PFSK-1 (cell line): ENCODE measurements at regions not wholly inside any gene's neighbourhood (a gene's known extent, or its start where the extent isn't known, plus 50 kb on each side); places are given as distances from the start of the nearest gene placed in this dataset.

ENCODE experiments used
- FOXP2 ChIP-seq: optimal IDR thresholded peaks from 2 replicates; pipeline ENCODE3; 2011; ENCODE audit warnings: borderline replicate concordance, control low read depth, inconsistent platforms; ENCODE audit not compliant: insufficient read depth; ENCODE audit errors: extremely low read length, extremely low read depth
- POLR2AphosphoS5 ChIP-seq: IDR thresholded peaks from 2 replicates; pipeline ENCODE4 v1.6.1; 2012; ENCODE audit warnings: low read depth, mild to moderate bottlenecking, control low read depth, low read length, moderate library complexity
- SIN3A ChIP-seq: IDR thresholded peaks from 2 replicates; pipeline ENCODE4 v1.6.1; 2012; ENCODE audit warnings: mild to moderate bottlenecking, low read length, moderate library complexity, borderline replicate concordance; ENCODE audit not compliant: insufficient read depth
- TAF1 ChIP-seq: IDR thresholded peaks from 2 replicates; pipeline ENCODE4 v1.6.1; 2012; ENCODE audit warnings: low read length, control low read depth, borderline replicate concordance; ENCODE audit not compliant: insufficient read depth
- TF ChIP-seq, protein P1 (sequence below), 2 experiments: IDR thresholded peaks; 2 replicates each; pipeline versions ENCODE4 v1.6.1 to v1.8.0; 2011 to 2012; ENCODE audit warnings: low read depth in 2 of 2, low read length in 2 of 2, control low read depth in 1 of 2, inconsistent platforms in 1 of 2, mild to moderate bottlenecking in 1 of 2, moderate library complexity in 1 of 2; ENCODE audit not compliant: insufficient read depth in 1 of 2

- TF ChIP-seq POLR2AphosphoS5 (no peak), SIN3A (no peak), TAF1 (no peak), FOXP2 (no peak)
- TF ChIP-seq, protein P1, sequence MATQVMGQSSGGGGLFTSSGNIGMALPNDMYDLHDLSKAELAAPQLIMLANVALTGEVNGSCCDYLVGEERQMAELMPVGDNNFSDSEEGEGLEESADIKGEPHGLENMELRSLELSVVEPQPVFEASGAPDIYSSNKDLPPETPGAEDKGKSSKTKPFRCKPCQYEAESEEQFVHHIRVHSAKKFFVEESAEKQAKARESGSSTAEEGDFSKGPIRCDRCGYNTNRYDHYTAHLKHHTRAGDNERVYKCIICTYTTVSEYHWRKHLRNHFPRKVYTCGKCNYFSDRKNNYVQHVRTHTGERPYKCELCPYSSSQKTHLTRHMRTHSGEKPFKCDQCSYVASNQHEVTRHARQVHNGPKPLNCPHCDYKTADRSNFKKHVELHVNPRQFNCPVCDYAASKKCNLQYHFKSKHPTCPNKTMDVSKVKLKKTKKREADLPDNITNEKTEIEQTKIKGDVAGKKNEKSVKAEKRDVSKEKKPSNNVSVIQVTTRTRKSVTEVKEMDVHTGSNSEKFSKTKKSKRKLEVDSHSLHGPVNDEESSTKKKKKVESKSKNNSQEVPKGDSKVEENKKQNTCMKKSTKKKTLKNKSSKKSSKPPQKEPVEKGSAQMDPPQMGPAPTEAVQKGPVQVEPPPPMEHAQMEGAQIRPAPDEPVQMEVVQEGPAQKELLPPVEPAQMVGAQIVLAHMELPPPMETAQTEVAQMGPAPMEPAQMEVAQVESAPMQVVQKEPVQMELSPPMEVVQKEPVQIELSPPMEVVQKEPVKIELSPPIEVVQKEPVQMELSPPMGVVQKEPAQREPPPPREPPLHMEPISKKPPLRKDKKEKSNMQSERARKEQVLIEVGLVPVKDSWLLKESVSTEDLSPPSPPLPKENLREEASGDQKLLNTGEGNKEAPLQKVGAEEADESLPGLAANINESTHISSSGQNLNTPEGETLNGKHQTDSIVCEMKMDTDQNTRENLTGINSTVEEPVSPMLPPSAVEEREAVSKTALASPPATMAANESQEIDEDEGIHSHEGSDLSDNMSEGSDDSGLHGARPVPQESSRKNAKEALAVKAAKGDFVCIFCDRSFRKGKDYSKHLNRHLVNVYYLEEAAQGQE (IDR thresholded peaks at IDR 0.05; ENCODE audit: insufficient read depth in 1 of 2, low read depth in 2 of 2, low read length in 2 of 2): no peak
Measured at GRCh38 chr5:133690746-133691145, 78.4 kb upstream of the FSTL4 start.

DNA sequence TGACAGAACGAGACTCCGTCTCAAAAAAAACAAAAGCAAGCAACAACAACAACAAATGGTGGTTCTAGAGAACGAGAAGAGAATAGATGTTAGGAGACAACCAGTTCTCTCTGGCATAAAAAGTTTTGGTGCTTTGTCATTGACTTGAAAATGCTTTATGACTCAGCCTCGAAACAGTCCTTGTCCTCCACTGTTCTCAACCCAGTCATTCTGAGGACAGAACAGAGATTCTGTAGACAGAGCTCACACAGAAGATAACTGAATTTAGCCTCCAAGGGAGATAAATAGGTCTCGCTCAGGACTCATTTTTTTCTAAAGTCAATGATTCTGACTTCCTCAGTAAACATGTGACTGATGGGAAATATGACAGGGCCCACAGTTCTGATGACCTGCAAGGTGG lies 76.0 kb upstream of the FSTL4 start:
- TF ChIP-seq, protein P1 (IDR thresholded peaks at IDR 0.05; ENCODE audit: insufficient read depth in 1 of 2, low read depth in 2 of 2, low read length in 2 of 2): no peak
- TF ChIP-seq SIN3A: no peak
- TF ChIP-seq FOXP2: no peak
- TF ChIP-seq POLR2AphosphoS5: no peak

DNA sequence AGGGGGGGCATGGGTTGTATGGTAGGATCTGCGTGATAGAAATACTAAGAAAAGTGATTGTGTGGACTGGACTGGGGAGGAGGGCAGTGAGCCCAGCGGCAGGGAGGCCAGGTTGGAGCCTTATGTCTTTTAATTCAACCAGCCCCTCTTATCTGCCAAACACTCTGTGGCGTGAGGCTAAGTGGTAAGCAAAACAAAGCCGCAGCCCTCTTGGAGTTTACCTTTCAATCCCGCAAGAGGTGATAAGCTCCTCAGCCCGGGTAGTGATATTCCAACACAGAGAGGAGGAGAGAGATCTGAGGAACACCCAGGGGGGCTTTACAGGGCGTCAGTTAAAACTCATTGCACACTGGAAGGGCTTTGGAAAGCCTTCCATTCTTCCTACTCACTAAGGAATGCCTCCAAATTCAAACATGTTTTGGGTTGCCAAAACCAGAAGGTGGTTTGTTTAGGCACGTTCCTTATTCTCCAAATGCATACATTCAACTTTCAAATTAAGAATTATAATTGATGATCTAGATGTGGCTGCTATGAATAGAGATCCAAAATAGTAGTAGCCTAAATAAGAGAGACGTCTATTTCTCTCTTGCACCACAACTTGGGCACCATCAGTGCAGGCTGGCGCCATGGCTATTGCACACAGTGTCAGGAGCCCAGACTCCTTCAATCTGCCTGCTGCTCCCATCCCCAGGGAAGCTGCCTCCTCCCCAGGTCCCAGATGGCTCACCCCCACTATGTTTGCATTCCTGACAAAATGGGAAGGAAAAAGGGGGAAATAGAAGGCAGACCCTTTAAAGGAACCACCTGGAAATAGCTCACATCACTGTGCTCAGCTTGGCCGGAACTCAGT lies 75.1 kb upstream of the FSTL4 start:
- no peak for TF ChIP-seq FOXP2
- TF ChIP-seq, protein P1 (IDR thresholded peaks at IDR 0.05; ENCODE audit: insufficient read depth in 1 of 2, low read depth in 2 of 2, low read length in 2 of 2): no peak
- TF ChIP-seq TAF1: no peak
- no peak for TF ChIP-seq SIN3A
- TF ChIP-seq POLR2AphosphoS5: no peak

GRCh38 chr5:133686566-133686965 lies 74.2 kb upstream of the FSTL4 start:
- TF ChIP-seq SIN3A (no peak), POLR2AphosphoS5 (no peak), TAF1 (no peak), FOXP2 (no peak)
- TF ChIP-seq, protein P1 (IDR thresholded peaks at IDR 0.05; ENCODE audit: insufficient read depth in 1 of 2, low read depth in 2 of 2, low read length in 2 of 2): no peak
